Karpas-422 (cell line): ENCODE measurements at regions not wholly inside any gene's neighbourhood (a gene's known extent, or its start where the extent isn't known, plus 50 kb on each side); places are given as distances from the start of the nearest gene placed in this dataset.

Experiments used
- DNase-seq: peaks from one replicate; pipeline ENCODE4 v3.0.0-alpha.2; 2015
- H2AFZ ChIP-seq: fragments of 200-600 bp; sonication (generic); 2 replicates; pipeline ENCODE4 v1.6.1; 2014; ENCODE audit warnings: antibody characterized with exemption, low read length, mixed read lengths
- H3K27ac ChIP-seq: fragments of 200-600 bp; sonication (generic); 2 replicates; pipeline ENCODE4 v1.5.1; 2014; ENCODE audit warnings: mild to moderate bottlenecking, low read length, moderate library complexity
- H3K27me3 ChIP-seq: fragments of 200-600 bp; sonication (generic); 2 replicates; pipeline ENCODE4 v1.6.1; 2014; ENCODE audit warnings: low read length, mixed read lengths
- H3K36me3 ChIP-seq: fragments of 200-600 bp; sonication (generic); 2 replicates; pipeline ENCODE4 v1.6.1; 2014; ENCODE audit warnings: low read length, mixed read lengths; ENCODE audit not compliant: insufficient read depth
- H3K4me1 ChIP-seq: fragments of 200-600 bp; sonication (generic); 2 replicates; pipeline ENCODE4 v1.6.1; 2014; ENCODE audit warnings: mild to moderate bottlenecking, low read length, mixed read lengths
- H3K4me2 ChIP-seq: fragments of 200-600 bp; sonication (generic); 2 replicates; pipeline ENCODE4 v1.6.1; 2014; ENCODE audit warnings: low read length, low read depth, mild to moderate bottlenecking; ENCODE audit not compliant: poor library complexity, severe bottlenecking
- H3K4me3 ChIP-seq: fragments of 200-600 bp; sonication (generic); 2 replicates; pipeline ENCODE4 v1.5.1; 2014; ENCODE audit warnings: mild to moderate bottlenecking, antibody characterized with exemption, low read length, mixed read lengths
- H3K79me2 ChIP-seq: fragments of 200-600 bp; sonication (generic); 2 replicates; pipeline ENCODE4 v1.6.1; 2014; ENCODE audit warnings: mild to moderate bottlenecking, low read length, mixed read lengths
- H3K9ac ChIP-seq: fragments of 200-600 bp; sonication (generic); 2 replicates; pipeline ENCODE4 v1.6.0; 2014; ENCODE audit warnings: low read length
- H3K9me2 ChIP-seq: fragments of 200-600 bp; sonication (generic), shearing (Covaris generic); replicated peaks from 2 replicates; pipeline ENCODE4 v1.6.0; 2014; ENCODE audit warnings: mild to moderate bottlenecking, low read length, moderate library complexity; ENCODE audit not compliant: insufficient read depth
- H3K9me3 ChIP-seq: fragments of 300-700, 200-600 bp; sonication (generic); 2 replicates; pipeline ENCODE4 v1.6.1; 2014; ENCODE audit warnings: low read length, mixed read lengths
- H4K20me1 ChIP-seq: fragments of 200-600 bp; sonication (generic); 2 replicates; pipeline ENCODE4 v1.6.1; 2014; ENCODE audit warnings: mild to moderate bottlenecking, antibody characterized with exemption, low read length, low read depth; ENCODE audit not compliant: insufficient read depth

DNA sequence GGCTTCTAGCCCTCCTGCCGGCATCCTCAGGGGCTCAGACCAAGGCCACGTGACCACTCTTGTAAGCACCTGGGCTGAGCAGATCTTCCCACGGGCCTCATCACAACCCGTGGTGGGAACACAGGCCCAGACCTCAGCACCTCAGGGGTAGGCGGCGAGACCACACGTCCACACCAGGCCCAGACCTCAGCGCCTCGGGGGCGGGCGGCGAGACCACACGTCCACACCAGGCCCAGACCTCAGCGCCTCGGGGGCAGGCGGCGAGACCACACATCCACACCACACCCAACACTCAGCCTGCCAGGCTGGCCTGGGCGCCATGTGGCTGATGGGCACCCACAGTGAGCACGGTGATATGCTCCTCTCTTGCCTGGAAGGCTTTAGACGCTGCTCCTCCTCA lies 334.4 kb upstream of the SALL3 start:
- Histone ChIP-seq H3K27me3 (no peaks in the 10 kb centered on the region), H3K27ac (no peak overlapping the region), H3K9me3 (no peaks in the 10 kb centered on the region), H4K20me1 (no peaks in the 10 kb centered on the region), H3K4me3 (no peak overlapping the region), H3K79me2 (no peaks in the 10 kb centered on the region), H3K4me2 (no peak overlapping the region), H2AFZ (no peak overlapping the region), H3K36me3 (no peaks in the 10 kb centered on the region), H3K9me2 (no peaks in the 10 kb centered on the region), H3K9ac (no peak overlapping the region), H3K4me1 (peaks cover 19% of the 10 kb centered on the region)
- DNase-seq: no peak

- DNase-seq: no peak
- H2AFZ ChIP-seq: no peak overlapping the region
- no peaks in the 10 kb centered on the region for H3K27me3 ChIP-seq
- no peak overlapping the region for H3K4me2 ChIP-seq
- no peaks in the 10 kb centered on the region for H3K79me2 ChIP-seq
- H3K9me3 ChIP-seq: no peaks in the 10 kb centered on the region
- H3K9ac ChIP-seq: no peak overlapping the region
- H4K20me1 ChIP-seq: no peaks in the 10 kb centered on the region
- H3K36me3 ChIP-seq: no peaks in the 10 kb centered on the region
- H3K4me1 ChIP-seq: peaks cover 18% of the 10 kb centered on the region
- no peaks in the 10 kb centered on the region for H3K9me2 ChIP-seq
- no peak overlapping the region for H3K4me3 ChIP-seq
- H3K27ac ChIP-seq: no peak overlapping the region
These were observed 332.6 kb upstream of the SALL3 start for GRCh38 chr18:78647018-78647417.

DNA sequence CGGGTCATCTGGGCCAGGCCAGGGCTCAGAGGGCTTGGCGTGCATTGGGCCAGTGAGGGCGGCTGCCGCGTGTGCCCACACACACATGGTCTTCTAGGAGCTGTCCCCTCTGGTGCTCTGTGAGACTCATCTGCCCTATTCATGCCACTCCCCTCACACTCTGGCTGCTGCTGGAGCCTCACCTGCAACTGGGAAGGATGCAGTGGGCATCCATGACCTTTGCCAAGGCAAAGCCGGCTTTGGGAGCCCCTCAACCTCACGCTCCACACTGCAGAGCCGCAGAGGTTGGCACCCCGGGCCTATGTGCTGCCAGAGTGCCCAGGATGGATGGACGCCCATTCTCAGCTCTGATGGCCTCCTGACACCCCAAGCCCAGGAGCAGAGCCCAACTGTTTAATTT lies 330.2 kb upstream of the SALL3 start:
- Histone ChIP-seq H3K9me3 (no peaks in the 10 kb centered on the region), H3K4me1 (no peaks in the 10 kb centered on the region), H3K79me2 (no peaks in the 10 kb centered on the region), H3K9me2 (no peaks in the 10 kb centered on the region), H3K9ac (no peak overlapping the region), H2AFZ (no peak overlapping the region), H3K36me3 (no peaks in the 10 kb centered on the region), H3K27me3 (no peaks in the 10 kb centered on the region), H3K27ac (no peak overlapping the region), H3K4me2 (no peak overlapping the region), H3K4me3 (no peak overlapping the region), H4K20me1 (no peaks in the 10 kb centered on the region)
- no peak for DNase-seq

- Histone ChIP-seq H3K9me2 (no peaks in the 10 kb centered on the region), H4K20me1 (no peaks in the 10 kb centered on the region), H3K4me1 (no peaks in the 10 kb centered on the region), H2AFZ (no peak overlapping the region), H3K9me3 (no peaks in the 10 kb centered on the region), H3K79me2 (no peaks in the 10 kb centered on the region), H3K4me2 (no peak overlapping the region), H3K4me3 (no peak overlapping the region), H3K27me3 (no peaks in the 10 kb centered on the region), H3K27ac (no peak overlapping the region), H3K9ac (no peak overlapping the region), H3K36me3 (no peaks in the 10 kb centered on the region)
- no peak for DNase-seq
These were observed 328.7 kb upstream of the SALL3 start for GRCh38 chr18:78650926-78651325.

- H2AFZ ChIP-seq: no peak overlapping the region
- H3K4me1 ChIP-seq: no peaks in the 10 kb centered on the region
- H3K27ac ChIP-seq: no peak overlapping the region
- H3K9ac ChIP-seq: no peak overlapping the region
- H3K27me3 ChIP-seq: no peaks in the 10 kb centered on the region
- no peak for DNase-seq
- H3K4me3 ChIP-seq: no peak overlapping the region
- no peaks in the 10 kb centered on the region for H3K36me3 ChIP-seq
- no peaks in the 10 kb centered on the region for H3K9me3 ChIP-seq
- H3K9me2 ChIP-seq: no peaks in the 10 kb centered on the region
- H3K79me2 ChIP-seq: no peaks in the 10 kb centered on the region
- no peaks in the 10 kb centered on the region for H4K20me1 ChIP-seq
- H3K4me2 ChIP-seq: no peak overlapping the region
These were observed 327.5 kb upstream of the SALL3 start for GRCh38 chr18:78652001-78652545.

DNA sequence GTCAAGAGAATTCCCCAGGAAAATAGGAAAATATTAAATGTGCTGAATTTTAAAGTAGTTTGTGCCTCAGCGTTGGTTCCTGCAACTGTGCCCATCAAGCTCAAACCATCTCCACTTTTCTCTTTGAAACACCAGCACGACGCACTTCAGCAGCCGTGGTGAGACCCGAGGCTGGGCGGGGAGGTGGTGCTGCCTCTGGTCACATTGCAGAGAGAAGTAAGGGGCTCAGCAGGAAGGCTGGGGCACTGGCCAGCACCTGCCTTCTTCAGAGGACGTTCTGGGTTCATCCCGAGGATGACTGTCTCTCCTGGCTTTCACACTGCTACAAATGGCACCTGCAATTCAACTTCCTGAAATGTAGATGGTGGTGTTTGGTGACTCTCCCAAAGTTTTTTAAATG lies 323.7 kb upstream of the SALL3 start:
- H3K4me2 ChIP-seq: no peak overlapping the region
- H3K9me3 ChIP-seq: no peaks in the 10 kb centered on the region
- H3K4me1 ChIP-seq: no peaks in the 10 kb centered on the region
- no peak overlapping the region for H3K9ac ChIP-seq
- no peaks in the 10 kb centered on the region for H4K20me1 ChIP-seq
- H3K9me2 ChIP-seq: no peaks in the 10 kb centered on the region
- DNase-seq: no peak
- H3K79me2 ChIP-seq: no peaks in the 10 kb centered on the region
- no peak overlapping the region for H3K4me3 ChIP-seq
- H3K27ac ChIP-seq: no peak overlapping the region
- no peaks in the 10 kb centered on the region for H3K27me3 ChIP-seq
- H3K36me3 ChIP-seq: no peaks in the 10 kb centered on the region
- no peak overlapping the region for H2AFZ ChIP-seq

DNA sequence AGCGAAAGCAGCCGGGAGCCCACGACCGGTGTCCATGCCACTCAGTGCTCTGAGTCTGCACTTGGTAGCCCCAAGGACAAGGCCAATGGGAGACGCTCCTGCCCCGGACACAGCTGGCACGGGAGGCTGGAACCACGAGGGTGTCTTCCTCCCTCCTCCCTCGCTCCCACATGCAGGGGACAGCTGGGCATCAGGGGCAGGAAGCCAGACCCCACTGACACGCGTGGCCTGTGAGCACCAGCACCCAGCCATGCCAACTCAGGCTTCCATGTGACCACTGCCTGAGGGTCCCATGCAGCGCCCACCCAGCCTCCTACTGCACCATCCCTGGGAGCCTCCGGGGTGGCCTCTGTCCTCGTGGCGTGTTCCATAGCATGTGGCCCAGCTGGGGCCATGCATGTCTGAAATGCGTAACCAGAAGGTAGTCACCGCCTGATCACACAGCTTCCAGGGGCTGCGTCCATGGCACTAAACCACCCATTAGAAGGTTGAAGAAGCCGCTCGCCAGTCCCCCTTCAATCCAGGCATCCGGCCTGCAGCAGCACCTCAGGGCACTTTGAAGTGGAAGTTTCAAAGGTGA lies 323.2 kb upstream of the SALL3 start:
- H3K9ac ChIP-seq: no peak overlapping the region
- no peaks in the 10 kb centered on the region for H3K27me3 ChIP-seq
- H3K27ac ChIP-seq: no peak overlapping the region
- no peak overlapping the region for H3K4me2 ChIP-seq
- no peaks in the 10 kb centered on the region for H4K20me1 ChIP-seq
- no peaks in the 10 kb centered on the region for H3K79me2 ChIP-seq
- H3K9me2 ChIP-seq: no peaks in the 10 kb centered on the region
- H3K4me3 ChIP-seq: no peak overlapping the region
- no peak overlapping the region for H2AFZ ChIP-seq
- no peaks in the 10 kb centered on the region for H3K4me1 ChIP-seq
- no peaks in the 10 kb centered on the region for H3K9me3 ChIP-seq
- no peak for DNase-seq
- H3K36me3 ChIP-seq: no peaks in the 10 kb centered on the region

DNA sequence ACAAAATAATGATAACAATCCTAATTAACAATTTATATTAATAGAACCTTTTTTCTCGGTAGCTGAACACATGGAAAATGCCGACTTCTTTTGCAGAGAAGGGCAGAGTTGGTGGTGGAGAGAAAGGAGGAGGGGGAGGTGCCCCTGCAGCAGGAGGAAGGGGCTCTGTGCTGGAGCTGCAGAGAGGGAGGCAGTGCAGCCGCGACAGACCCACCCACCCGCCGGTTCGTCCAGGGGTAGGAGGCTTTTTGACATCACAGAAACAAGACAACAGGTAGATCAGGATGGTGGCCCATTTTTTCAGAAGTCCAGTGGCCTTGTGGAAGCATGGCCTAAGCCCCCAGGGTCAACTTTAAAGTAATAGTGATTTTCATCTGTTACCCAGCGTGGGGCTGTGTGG lies 321.1 kb upstream of the SALL3 start:
- DNase-seq: no peak

More for the DNA sequence above, 321.1 kb upstream of the SALL3 start:
- Histone ChIP-seq H3K9ac (no peak overlapping the region), H3K4me2 (no peak overlapping the region), H3K9me3 (no peaks in the 10 kb centered on the region), H3K27ac (no peak overlapping the region), H2AFZ (no peak overlapping the region), H3K27me3 (no peaks in the 10 kb centered on the region), H3K9me2 (no peaks in the 10 kb centered on the region), H4K20me1 (no peaks in the 10 kb centered on the region), H3K79me2 (no peaks in the 10 kb centered on the region), H3K4me3 (no peak overlapping the region), H3K36me3 (no peaks in the 10 kb centered on the region), H3K4me1 (no peaks in the 10 kb centered on the region)
